Vagina (tissue), 2 donors: ENCODE measurements at regions not wholly inside any gene's neighbourhood (a gene's known extent, or its start where the extent isn't known, plus 50 kb on each side); places are given as distances from the start of the nearest gene placed in this dataset.

Source experiments
- CTCF ChIP-seq, 3 experiments: fragments of 450-650 bp in 2 of 3; fragments of 200-600 bp in 1 of 3; sonication (generic) in 1 of 3; IDR thresholded peaks; one replicate each; pipeline ENCODE4 v1.5.1; 2017 to 2019; ENCODE audit warnings: antibody characterized with exemption in 3 of 3, mild to moderate bottlenecking in 2 of 3, moderate library complexity in 2 of 3
- POLR2A ChIP-seq, 2 donors: fragments of 450-650 bp; IDR thresholded peaks; one replicate each; pipeline ENCODE4 v1.6.1; 2017; ENCODE audit warnings: antibody characterized with exemption in 2 of 2, mild to moderate bottlenecking in 2 of 2, moderate library complexity in 2 of 2

GRCh38 chr12:41866878-41867430 is 277.7 kb downstream of the GXYLT1 start:
- no peak for TF ChIP-seq CTCF (IDR thresholded peaks at IDR 0.05)
- no peak for TF ChIP-seq POLR2A (IDR thresholded peaks at IDR 0.05)
